Bronchial epithelial cell (primary cell): ENCODE measurements at regions not wholly inside any gene's neighbourhood (a gene's known extent, or its start where the extent isn't known, plus 50 kb on each side); places are given as distances from the start of the nearest gene placed in this dataset.
A peak's percentile ranks its signal among the peaks of the same experiment; 100 is the strongest.
"Not testable (repeated sequence)": the region's sequence is repeated elsewhere in the genome, so short reads cannot be mapped to it uniquely, and the experiment has no call there.

ENCODE experiments used
- DNase-seq: peaks from one replicate; pipeline ENCODE4 v3.0.0-alpha.2; 2010; ENCODE audit warnings: low read depth
- FAIRE-seq: peaks from 2 replicates; lab custom pipeline; 2011; peaks lifted over from hg19 to GRCh38; lab: Jason Lieb, UNC
- H3K27me3 ChIP-seq: 2 replicates; pipeline ENCODE4 v1.5.1; 2011; ENCODE audit warnings: low read length; ENCODE audit not compliant: control insufficient read depth, insufficient read depth
- H3K36me3 ChIP-seq: 2 replicates; pipeline ENCODE4 v1.5.1; 2011; ENCODE audit warnings: low read length; ENCODE audit not compliant: control insufficient read depth, insufficient read depth
- H3K4me3 ChIP-seq: 2 replicates; pipeline ENCODE4 v1.5.1; 2011; ENCODE audit warnings: mild to moderate bottlenecking, low read depth, low read length, control low read depth
- TF ChIP-seq, protein P1 (sequence below): IDR thresholded peaks from 2 replicates; pipeline ENCODE4 v1.5.1; 2011; ENCODE audit warnings: mild to moderate bottlenecking, moderate library complexity, low read length, control low read depth, inconsistent platforms; ENCODE audit not compliant: insufficient read depth, severe bottlenecking

DNA sequence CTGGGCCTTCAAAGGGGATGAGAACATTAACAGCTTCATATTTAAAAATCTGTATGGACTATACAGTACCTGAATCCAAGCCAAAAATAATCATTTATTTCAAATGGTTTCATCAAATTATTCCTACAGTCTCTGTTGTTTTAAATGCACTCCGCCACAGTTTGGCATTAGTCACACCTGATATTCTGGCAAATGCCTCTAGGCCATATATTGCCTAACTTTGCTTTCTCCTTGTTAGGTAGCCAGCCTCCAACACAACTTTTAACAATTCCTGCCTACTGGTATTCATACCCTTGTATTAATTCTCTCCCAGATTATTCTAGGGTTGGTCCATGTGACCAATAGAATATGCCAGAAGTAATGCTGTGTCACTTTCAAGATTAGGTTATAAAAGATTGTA lies 146.6 kb upstream of the FANCL start:
- DNase-seq (peak; percentile 77), FAIRE-seq (peak; percentile 50)
- Histone ChIP-seq H3K36me3 (no peaks in the 10 kb centered on the region), H3K27me3 (no peaks in the 10 kb centered on the region), H3K4me3 (no peak overlapping the region)
- TF ChIP-seq, protein P1, sequence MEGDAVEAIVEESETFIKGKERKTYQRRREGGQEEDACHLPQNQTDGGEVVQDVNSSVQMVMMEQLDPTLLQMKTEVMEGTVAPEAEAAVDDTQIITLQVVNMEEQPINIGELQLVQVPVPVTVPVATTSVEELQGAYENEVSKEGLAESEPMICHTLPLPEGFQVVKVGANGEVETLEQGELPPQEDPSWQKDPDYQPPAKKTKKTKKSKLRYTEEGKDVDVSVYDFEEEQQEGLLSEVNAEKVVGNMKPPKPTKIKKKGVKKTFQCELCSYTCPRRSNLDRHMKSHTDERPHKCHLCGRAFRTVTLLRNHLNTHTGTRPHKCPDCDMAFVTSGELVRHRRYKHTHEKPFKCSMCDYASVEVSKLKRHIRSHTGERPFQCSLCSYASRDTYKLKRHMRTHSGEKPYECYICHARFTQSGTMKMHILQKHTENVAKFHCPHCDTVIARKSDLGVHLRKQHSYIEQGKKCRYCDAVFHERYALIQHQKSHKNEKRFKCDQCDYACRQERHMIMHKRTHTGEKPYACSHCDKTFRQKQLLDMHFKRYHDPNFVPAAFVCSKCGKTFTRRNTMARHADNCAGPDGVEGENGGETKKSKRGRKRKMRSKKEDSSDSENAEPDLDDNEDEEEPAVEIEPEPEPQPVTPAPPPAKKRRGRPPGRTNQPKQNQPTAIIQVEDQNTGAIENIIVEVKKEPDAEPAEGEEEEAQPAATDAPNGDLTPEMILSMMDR, result no peak

DNA sequence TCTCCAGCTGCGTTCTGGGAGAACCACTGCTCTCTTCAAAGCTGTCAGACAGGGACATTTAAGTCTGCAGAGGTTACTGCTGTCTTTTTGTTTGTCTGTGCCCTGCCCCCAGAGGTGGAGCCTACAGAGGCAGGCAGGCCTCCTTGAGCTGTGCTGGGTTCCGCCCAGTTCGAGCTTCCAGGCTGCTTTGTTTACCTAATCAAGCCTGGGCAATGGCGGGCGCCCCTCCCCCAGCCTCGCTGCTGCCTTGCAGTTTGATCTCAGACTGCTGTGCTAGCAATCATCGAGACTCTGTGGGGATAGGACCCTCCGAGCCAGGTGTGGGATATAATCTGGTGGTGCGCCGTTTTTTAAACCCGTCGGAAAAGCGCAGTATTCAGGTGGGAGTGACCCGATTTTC lies 145.8 kb upstream of the FANCL start:
- not testable (repeated sequence) for DNase-seq, H3K4me3 ChIP-seq, H3K36me3 ChIP-seq, FAIRE-seq, H3K27me3 ChIP-seq

DNA sequence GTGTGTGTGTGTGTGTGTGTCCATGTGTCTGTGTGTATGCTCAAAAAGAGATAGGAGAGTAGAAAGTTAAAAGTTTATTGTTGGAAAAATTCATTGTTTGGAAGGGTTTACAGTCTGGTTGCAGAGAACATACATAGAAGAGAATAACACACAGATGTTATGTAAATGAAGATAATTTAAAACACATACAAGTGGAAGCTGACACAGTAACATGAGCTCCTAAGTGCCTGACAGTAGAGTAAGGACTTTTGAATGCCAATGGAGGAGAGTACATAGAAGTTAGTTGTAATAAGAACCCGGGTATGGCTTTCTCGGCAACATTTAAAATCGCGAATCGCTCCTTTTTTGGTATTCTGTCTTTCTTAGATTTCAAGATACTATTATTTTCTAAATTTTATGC lies 137.0 kb upstream of the FANCL start:
- H3K36me3 ChIP-seq, result no peaks in the 10 kb centered on the region
- peaks cover 1% of the 10 kb centered on the region for H3K27me3 ChIP-seq
- DNase-seq (no peak), FAIRE-seq (no peak)
- TF ChIP-seq, protein P1, result no peak
- H3K4me3 ChIP-seq, result no peak overlapping the region

DNA sequence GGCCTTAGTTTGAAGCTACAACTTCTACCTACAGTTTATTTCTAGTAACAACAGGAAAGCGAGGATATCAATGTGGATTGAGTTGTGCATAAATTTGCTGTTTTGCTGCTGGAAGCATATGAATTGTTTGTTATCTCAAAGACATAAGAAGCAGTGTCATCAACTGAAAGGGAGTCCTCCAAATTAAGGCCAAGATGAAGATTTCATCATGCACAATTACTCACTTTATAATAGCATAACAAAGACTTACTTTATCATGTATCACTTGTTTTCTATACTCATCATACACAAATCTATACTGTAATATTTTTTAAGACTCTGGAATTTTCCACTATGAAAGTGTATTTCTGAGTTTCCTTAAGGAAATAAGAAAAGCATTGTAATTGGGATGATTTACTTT lies 136.1 kb upstream of the FANCL start:
- no peak for FAIRE-seq
- Histone ChIP-seq H3K27me3 (peaks cover 1% of the 10 kb centered on the region), H3K4me3 (no peak overlapping the region), H3K36me3 (no peaks in the 10 kb centered on the region)
- peak; percentile 20 for DNase-seq
- TF ChIP-seq, protein P1, result no peak

DNA sequence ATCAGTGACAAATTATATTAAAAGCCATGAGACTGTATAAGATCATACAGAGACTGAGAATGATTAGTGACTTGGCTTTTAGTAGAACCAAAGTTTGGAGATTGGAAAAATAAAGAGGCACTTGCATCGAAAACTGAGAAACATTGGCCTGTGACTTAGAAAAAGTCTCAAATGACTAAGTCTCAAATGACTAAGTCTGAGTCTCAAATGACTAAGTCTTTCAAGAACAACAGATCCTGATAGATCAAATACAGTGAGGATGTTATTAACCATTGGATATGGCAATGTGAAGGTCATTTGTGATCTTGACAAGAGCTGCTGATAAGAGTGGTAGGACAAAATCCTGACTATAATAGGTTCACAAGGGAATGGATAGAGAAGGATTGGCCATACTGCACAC lies 135.5 kb upstream of the FANCL start:
- TF ChIP-seq, protein P1, result no peak
- DNase-seq (peak; percentile 75), FAIRE-seq (no peak)
- Histone ChIP-seq H3K36me3 (no peaks in the 10 kb centered on the region), H3K27me3 (peaks cover 1% of the 10 kb centered on the region), H3K4me3 (no peak overlapping the region)

DNA sequence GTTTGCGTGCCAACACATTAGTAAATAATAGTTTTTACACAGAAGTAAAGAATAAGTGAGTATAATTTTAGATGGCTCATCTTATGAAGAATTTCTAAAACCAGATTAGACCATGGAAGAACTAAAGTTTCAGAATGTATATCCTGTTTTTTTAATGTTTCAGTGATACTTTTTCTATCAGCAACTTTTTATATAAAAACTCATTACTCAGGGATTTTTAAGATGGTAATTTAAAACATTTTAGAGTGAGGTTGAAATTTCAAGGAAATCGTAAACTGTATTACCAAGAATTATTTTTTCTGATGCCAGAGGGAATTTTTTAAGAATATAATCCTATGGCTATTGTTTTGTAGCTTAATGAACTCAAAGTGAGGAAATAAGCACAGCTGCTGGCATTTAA lies 128.5 kb upstream of the FANCL start:
- TF ChIP-seq, protein P1, result no peak
- Histone ChIP-seq H3K27me3 (peaks cover 1% of the 10 kb centered on the region), H3K4me3 (no peak overlapping the region), H3K36me3 (no peaks in the 10 kb centered on the region)
- DNase-seq (no peak), FAIRE-seq (no peak)
